ENCODE measurements at regions not wholly inside any gene's neighbourhood (a gene's known extent, or its start where the extent isn't known, plus 50 kb on each side); places are given as distances from the start of the nearest gene placed in this dataset.
A peak's percentile ranks its signal among the peaks of the same experiment; 100 is the strongest.
"Not testable (repeated sequence)": the region's sequence is repeated elsewhere in the genome, so short reads cannot be mapped to it uniquely, and the experiment has no call there.

DNA sequence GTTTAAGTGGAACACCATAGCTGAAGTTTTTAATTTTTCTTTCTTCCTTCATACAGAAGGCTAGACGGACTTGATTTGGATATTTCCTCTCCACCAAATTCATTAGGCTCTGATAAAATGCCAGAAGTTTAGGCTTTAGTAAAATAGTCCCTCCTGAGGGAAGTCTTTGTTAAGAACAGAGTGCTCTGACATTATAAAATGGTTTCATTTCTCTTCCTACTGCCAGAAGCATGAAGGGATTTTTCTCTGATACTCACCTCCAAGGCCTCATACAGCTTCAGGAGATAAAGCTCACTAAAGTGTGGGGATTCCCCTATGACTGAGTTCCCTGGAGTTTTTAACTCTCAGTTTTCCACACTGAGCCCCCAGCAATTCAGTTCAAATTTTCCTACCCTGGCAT is 1489.6 kb downstream of the REEP3 start:
- no peak for DNase-seq (ENCODE audit: low spot score)
- no peak for ATAC-seq
- intact Hi-C loops (cut with DNase I), result no loop called here

DNA sequence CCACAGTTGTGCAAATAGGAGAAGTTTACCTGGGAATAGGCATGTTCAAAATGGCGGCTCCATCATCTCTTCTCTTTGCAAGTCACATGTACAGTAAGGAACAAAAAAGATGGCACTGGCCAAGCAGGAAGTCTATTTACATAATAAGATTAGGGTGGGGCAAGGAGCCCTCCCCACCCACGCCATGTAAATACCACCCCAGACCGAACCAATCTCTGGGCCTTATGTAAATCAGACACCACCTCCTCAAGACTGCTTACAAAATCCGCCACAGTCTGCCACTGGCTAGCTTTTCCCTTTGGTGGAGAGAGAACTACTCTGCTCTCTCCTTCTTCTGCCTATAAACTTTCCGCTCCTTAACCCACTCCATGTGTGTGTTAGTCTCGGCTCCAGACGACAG is 1496.3 kb downstream of the REEP3 start:
- ATAC-seq, result no peak
- intact Hi-C loops (cut with DNase I), result no loop called here

DNA sequence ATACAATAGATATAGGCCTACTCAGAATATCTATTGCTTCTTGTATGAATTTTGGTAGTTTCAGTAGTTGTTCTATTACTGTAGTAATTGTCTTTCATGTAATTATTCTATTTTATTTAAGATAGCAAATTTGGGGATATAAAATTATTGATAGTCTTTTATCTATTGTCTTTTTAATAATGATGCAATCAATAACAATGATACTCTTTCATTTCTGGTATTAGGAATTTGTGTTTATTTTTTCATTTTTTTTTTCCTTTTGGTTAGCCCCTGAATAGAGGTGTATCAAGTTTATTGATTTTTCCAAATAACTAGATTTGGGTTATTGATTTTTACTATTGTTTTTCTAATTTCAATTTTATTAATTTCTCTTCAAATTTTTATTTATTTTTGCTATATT is 1503.7 kb downstream of the REEP3 start:
- no peak for DNase-seq (ENCODE audit: low spot score)
- no peak for ATAC-seq
- intact Hi-C loops (cut with DNase I), result no loop called here

More for the DNA sequence above, 1496.3 kb downstream of the REEP3 start:
- no peak for DNase-seq (ENCODE audit: low spot score)

DNA sequence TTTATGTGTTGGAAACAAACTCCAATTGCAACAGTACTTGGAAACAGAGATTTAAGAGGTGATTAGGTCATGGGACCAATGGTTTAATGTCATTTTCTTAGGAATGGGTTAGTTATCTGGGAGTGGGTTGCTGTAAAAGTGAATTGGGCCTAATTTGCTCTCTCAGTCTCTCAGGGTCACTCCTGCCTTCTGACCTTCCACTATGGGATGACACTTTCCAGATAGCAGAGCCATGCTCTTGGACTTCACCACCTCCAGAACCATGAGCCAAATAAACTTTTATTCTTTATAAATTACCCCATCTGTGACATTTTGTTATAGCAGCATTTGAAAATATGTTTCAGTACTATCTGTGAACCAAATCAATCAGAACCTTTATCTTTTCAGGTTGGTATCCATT is 1509.1 kb downstream of the REEP3 start:
- intact Hi-C loops (cut with DNase I), result no loop called here
- no peak for ATAC-seq
- no peak for DNase-seq (ENCODE audit: low spot score)

DNA sequence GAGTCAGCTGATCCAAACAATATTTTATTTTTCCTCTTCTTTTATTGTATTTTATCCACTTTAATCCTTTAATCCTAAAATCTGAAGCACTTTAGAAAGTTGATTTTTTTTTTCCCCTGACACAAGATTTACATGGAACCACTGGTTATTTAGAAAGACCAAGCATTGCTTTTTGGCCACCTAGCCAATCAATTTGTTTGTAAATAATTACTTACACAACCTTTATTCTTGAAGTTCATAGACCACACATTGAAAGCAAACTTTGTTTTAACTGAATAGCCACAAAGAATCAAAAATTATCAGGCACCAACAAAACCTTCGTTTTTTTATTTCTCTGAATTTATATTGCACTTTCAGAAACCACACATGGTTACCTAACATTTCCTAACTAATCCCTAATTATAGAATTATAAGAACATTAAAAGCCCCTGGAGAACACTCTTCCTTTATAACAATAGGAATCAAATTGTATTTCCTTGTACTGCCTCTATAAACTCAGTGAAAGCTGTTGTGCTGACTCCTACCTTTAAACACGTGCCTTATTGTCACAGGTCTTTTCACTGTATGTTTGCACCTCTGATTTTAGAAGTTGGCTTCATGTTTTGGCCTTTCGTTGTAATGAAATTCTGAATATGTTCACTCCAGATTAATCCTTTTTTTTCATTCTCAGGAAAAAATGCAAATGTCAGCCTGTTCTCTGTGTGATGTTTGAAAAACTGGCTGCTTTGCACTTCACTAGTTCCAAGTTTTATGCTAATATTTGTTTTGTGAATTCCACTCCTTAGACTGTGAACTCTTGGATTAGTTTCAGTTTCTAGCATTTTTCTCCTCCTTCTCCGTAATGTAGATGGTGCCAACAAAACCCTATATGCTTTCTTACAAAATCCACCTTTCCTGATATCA is 1511.9 kb downstream of the REEP3 start:
- intact Hi-C loops (cut with DNase I), result no loop called here
- ATAC-seq, result no peak
- no peak for DNase-seq (ENCODE audit: low spot score)

DNA sequence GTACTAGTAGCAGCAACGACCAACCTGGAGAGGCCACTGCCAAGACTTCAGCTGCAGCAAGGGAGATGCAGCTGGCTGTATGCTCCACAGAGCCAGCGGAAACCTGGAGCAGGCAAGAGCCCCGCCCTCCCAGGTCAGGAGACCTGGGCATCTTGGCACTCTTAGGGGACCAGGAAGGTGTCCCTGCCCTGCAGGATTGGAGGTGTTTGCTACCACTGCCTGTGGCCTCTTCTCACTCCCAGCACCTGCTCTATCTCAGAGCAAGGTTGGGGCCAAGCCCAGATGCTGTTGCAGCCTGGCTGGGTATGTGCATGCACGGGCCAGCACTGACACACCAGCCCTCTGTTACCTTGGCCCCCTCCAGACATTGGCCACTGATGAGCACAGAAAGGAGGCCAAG is 1512.8 kb downstream of the REEP3 start:
- intact Hi-C loops (cut with DNase I), result no loop called here
- DNase-seq (ENCODE audit: low spot score), result no peak

DNA sequence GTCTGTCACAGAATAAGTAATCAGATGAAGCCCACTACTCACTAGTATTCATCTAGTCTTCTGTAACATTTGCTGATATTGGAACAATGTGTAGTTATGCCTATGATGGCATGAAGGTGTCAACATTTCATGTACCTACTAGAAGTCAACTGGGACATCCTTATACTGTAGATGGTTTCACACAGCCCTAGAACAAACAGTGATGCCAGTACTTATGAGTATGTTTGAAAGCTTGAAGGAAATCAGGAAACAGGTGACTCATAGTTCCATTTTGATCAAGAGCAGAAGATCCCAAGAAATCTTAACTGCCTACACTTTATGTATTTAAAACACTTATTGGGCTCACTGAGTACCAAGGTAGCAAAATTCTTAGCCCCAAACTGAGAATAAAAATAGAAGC is 1519.6 kb downstream of the REEP3 start:
- intact Hi-C loops (cut with DNase I), result no loop called here
- no peak for ATAC-seq

More for the DNA sequence above, 1512.8 kb downstream of the REEP3 start:
- ATAC-seq, result peak; percentile 28

DNA sequence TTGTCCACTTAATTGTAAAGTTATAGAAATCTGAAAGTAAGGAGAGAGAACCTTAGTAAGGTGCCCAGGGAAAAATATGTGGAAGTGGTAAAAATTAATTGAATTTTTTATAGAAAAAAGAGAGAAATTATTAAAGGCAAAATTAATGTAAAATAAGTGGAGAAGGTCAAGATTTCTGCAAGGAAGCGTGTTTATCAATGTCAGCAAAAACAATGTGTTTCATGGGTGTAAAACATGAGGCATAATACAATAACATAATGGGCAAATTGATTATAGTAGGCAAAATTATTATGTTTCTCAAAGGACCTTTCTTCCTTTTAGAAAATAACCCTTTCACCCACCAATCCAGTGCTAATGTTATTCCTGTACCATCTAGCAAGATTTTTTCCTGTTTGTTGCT is 1520.1 kb downstream of the REEP3 start:
- intact Hi-C loops (cut with DNase I), result no loop called here
- no peak for DNase-seq (ENCODE audit: low spot score)
- ATAC-seq, result no peak

More for the DNA sequence above, 1519.6 kb downstream of the REEP3 start:
- no peak for DNase-seq (ENCODE audit: low spot score)

DNA sequence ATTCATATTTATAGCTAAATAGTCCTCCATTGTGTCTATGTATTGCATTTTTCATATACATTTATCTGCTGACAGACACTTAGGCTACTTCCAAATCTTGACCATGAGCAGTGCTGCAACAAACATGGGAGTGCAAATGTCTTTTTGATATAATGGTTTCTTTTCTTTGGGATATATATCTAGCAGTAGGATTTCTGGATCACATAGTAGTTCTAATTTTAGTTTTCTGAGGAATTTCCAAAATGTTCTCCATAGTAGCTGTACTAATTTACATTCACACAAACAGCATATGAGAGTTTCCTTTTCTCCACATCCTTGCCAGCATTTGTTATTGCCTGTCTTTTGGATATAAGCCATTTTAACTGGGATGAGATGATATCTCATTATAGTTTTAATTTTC is 1521.3 kb downstream of the REEP3 start:
- ATAC-seq (no peak), DNase-seq (ENCODE audit: low spot score) (no peak)
- intact Hi-C loops (cut with DNase I), result no loop called here

DNA sequence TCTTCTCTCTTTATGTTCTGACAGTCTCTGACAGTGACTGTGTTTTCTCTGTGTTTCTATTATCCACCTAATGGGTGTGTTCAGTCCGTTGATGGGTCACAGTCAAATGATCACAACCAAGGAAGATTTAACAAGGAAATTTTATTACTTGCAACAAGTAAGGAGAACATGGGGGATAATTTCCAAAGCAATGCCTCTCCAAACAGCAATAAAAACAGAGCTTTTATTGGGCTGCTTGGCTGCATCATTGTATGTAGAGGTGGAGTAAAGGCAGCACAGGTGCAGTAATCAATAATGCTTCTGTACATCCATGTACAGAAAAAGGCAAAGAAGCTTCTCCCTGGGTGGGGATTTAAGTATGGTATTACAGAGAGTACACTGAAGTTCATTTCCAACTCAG is 1525.6 kb downstream of the REEP3 start:
- ATAC-seq, result no peak
- DNase-seq (ENCODE audit: low spot score), result no peak
- intact Hi-C loops (cut with DNase I), result loop anchor here (5.0 kb wide), 1 partner anchor 1525 kb away; no protein-coding TSS in a partner anchor

DNA sequence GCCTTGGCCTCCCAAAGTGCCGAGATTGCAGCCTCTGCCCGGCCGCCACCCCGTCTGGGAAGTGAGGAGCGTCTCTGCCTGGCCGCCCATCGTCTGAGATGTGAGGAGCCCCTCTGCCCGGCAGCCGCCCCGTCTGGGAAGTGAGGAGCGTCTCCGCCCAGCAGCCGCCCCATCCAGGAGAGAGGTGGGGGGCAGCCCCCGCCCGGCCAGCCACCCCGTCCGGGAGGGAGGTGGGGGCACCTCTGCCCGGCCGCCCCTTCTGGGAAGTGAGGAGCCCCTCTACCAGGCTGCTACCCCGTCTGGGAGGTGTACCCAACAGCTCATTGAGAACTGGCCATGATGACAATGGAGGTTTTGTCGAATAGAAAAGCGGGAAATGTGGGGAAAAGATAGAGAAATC is 1530.9 kb downstream of the REEP3 start:
- intact Hi-C loops (cut with DNase I); DNase-seq (ENCODE audit: low spot score); ATAC-seq: not testable (repeated sequence)

DNA sequence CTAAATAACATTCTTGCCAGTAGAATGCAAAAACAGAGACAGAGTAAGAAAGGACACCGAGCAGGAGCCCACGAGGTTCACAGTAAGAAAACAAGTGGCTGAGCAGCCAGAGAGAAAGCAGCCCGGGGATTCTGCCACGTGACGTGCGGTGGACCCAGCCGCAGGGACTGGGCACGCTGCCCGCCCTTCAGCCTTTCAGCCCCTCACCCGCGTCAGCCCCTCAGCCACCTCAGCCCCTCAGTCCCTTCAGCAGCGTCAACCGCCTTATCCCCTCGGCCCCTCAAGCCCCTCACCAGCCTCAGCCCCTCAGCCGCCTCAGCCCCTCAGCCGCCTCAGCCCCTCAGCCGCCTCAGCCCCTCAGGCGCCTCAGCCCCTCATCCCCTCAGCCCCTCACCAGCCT is 1532.2 kb downstream of the REEP3 start:
- intact Hi-C loops (cut with DNase I); ATAC-seq; DNase-seq (ENCODE audit: low spot score): not testable (repeated sequence)

DNA sequence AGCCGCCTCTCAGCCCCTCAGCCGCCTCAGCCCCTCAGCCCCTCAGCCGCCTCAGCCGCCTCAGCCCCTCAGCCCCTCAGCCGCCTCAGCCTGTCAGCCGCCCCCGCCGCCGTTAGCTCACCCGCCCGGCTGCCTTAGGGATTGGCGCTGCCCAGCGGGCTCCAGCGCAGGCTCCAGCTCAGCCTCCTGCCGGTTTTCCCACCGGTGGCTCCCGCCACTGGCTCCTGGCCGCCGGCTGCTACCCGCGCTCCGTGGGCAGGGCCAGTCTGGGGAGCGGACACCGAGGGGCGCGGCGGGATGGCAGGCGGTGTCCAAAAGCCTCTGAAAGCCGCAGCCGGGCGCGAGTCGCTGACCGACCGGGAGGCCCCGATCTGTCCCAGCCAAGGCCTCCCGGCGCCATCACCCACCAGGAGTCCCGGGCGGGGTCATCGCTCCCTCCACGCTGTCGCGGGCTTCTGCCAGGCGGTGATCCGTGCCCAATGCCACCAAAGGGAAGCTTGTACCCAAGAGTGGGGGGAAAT is 1532.7 kb downstream of the REEP3 start:
- ATAC-seq, result peak; percentile 13
- intact Hi-C loops (cut with DNase I); DNase-seq (ENCODE audit: low spot score): not testable (repeated sequence)

DNA sequence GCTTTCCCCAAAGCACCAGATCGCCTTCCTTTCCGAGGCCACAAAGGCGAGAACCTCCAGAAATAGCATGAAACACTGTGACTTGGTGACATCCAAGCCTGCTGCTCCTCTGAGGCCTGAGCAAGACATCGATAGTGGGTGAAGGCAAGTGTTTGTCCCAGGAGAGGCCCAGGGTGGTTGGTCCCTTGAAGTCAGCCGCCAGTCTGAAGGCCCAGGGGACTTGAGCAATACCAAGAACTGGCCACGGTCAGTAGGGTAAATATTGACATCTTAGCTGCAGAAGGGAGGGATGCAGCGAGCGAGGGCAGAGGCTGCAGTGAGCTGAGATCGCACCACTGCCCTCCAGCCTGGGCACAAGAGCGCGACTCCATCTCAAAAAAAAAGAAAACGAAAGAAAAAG is 1533.5 kb downstream of the REEP3 start:
- DNase-seq (ENCODE audit: low spot score); ATAC-seq; intact Hi-C loops (cut with DNase I): not testable (repeated sequence)

DNA sequence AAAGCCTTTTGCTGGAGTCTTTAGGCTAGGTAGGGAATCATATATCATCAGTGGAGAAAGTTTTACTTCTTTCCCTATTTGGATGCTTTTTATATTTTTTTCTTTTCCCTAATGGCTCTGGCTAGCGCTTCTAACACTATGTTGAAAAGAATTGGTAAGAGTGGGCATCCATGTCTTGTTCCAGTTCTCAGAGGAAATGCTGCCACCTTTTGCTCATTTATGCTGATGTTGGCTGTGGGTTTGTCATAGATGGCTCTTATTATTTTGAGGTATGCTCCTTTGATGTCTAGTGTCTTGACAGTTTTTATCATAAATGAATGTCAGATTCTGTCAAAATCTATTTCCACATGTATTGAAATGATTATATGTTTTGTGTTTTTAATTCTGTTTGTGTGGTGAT is 1544.1 kb downstream of the REEP3 start:
- ATAC-seq, result no peak
- intact Hi-C loops (cut with DNase I), result no loop called here
- no peak for DNase-seq (ENCODE audit: low spot score)

DNA sequence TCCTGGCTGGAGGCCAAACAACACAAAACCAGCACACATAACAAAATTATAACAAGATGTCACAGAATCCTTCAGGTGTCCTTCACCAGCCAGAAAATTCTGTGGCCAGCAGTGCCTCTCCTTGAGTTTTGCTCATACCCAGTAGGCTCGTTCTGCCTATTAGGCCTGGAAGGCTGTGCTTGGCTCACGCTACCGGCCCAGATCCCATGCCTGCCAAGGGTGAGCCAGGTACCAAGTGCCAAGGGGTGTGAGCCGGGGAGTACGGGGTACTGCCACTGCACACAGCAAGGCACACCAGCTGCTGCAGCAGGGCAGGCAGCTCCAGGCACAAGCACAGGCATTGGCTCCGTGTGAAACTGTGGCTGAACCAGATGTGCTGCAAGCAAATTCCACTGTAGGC is 1562.0 kb downstream of the REEP3 start:
- ATAC-seq, result no peak

DNA sequence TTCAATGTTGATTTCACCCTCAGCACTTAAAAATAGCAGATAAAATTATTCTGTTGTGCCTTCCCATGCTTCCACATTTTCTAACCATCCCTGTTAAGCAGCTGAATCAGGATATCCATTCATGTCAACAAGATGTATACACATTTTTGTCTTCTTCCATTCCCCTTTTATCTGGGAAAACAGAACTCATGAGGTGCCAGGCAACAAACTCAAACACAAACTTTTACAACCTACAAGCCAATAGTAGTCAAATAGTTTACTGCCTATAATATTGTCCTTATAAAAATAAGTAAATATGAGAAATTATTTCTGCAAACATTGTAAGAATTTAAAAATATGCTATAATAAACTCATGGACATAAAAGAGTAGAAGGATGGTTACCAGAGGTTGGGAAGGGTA is 1569.8 kb downstream of the REEP3 start:
- no peak for ATAC-seq
- intact Hi-C loops (cut with DNase I), result no loop called here

More for the DNA sequence above, 1562.0 kb downstream of the REEP3 start:
- intact Hi-C loops (cut with DNase I), result no loop called here
- DNase-seq (ENCODE audit: low spot score), result no peak

DNA sequence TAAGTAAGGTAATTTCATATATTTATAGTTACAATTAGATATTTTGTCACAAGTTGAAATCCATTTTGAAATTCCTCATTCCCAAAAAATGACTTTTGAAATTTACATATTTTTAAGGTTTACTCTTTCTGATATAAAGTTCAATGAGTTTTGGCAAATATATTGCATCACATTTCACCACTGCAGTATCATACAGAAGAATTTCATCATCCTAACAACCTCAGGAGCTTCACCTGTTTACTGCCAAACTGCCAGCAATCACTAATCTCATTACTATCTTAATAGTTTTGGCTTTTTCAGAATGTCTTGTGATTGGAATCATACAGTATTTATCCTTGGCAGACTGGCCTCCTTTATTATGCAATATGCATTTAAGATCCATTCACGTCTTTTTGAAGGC is 1578.9 kb downstream of the REEP3 start:
- DNase-seq (ENCODE audit: low spot score) (no peak), ATAC-seq (no peak)
- intact Hi-C loops (cut with DNase I), result no loop called here

More for the DNA sequence above, 1569.8 kb downstream of the REEP3 start:
- DNase-seq (ENCODE audit: low spot score), result no peak

DNA sequence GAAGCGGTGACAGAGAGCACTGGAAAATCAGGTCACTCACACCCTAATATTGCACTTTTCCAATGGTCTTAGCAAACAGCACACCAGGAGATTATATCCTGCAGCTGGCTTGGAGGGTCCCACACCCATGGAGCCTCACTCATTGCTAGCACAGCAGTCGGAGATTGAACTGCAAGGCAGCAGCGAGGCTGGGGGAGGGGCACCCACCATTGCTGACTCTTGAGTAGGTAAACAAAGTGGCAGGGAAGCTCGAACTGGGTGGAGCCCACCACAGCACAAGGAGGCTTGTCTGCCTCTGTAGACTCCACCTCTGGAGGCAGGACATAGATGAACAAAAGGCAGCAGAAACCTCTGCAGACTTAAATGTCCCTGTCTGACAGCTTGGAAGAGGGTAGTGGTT is 1579.7 kb downstream of the REEP3 start:
- DNase-seq (ENCODE audit: low spot score); ATAC-seq; intact Hi-C loops (cut with DNase I): not testable (repeated sequence)

DNA sequence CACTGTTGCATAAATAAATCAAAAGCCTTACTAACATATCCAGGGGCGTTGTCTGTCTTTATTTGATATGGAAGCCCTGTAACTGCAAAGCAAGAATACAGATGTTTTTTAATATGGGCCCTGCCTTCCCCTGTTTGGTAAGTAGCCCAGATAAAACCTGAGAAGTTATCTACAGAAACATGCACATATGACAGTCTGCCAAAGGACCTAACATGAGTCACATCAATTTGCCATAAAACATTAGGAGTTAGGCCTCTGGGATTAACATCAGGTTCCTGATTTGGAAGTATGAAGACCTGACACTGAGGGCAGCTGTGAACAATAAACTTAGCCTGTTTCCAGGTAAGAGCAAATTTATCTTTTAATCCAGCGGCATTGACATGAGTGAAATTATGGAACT is 1588.8 kb downstream of the REEP3 start:
- no peak for DNase-seq (ENCODE audit: low spot score)
- intact Hi-C loops (cut with DNase I), result no loop called here

More for the DNA sequence above, 1588.8 kb downstream of the REEP3 start:
- no peak for ATAC-seq

All from sciatic nerve (tissue), 2 donors.